Left ventricle myocardium inferior (tissue), 1 donor: ENCODE measurements at regions not wholly inside any gene's neighbourhood (a gene's known extent, or its start where the extent isn't known, plus 50 kb on each side); places are given as distances from the start of the nearest gene placed in this dataset.

ENCODE experiments used
- DNase-seq: peaks from one replicate; pipeline ENCODE4 v3.0.0-alpha.2; 2020
- H3K27ac ChIP-seq: fragments of 200-600 bp; replicated peaks from 2 replicates; pipeline ENCODE4 v1.8.0; 2021
- H3K27me3 ChIP-seq: fragments of 200-600 bp; 2 replicates; pipeline ENCODE4 v1.8.0; 2021; ENCODE audit warnings: low read depth
- H3K36me3 ChIP-seq: fragments of 200-600 bp; 2 replicates; pipeline ENCODE4 v1.8.0; 2021
- H3K4me1 ChIP-seq: fragments of 200-600 bp; 2 replicates; pipeline ENCODE4 v1.8.0; 2021
- H3K4me3 ChIP-seq: fragments of 200-600 bp; 2 replicates; pipeline ENCODE4 v1.8.0; 2021; ENCODE audit warnings: mild to moderate bottlenecking, moderate library complexity
- H3K9me3 ChIP-seq: fragments of 200-600 bp; replicated peaks from 2 replicates; pipeline ENCODE4 v1.8.0; 2021
- CTCF ChIP-seq: fragments of 200-600 bp; IDR thresholded peaks from 2 replicates; pipeline ENCODE4 v1.8.0; 2021; ENCODE audit warnings: antibody characterized with exemption, mild to moderate bottlenecking, borderline replicate concordance
- intact Hi-C: fragments of 100-400 bp; cut with micrococcal nuclease; formaldehyde crosslinking; loops from one replicate; pipeline ENCODE4 v1.11.0; 2022
- donor health status: DM: no; HTN: yes; CAD: no; lungs with severe emphysema.

- Histone ChIP-seq H3K27me3 (no peaks in the 10 kb centered on the region), H3K9me3 (peaks cover 7% of the 10 kb centered on the region)
Observed at GRCh38 chr5:163826201-163826600, 320.8 kb downstream of the MAT2B start.

GRCh38 chr5:163832155-163832554, 326.7 kb downstream of the MAT2B start:
- Histone ChIP-seq H3K9me3 (peaks cover 3% of the 10 kb centered on the region), H3K27ac (no peak overlapping the region), H3K36me3 (no peaks in the 10 kb centered on the region), H3K4me1 (no peaks in the 10 kb centered on the region), H3K4me3 (no peak overlapping the region), H3K27me3 (no peaks in the 10 kb centered on the region)
- intact Hi-C loops, result loop anchor here (10.0 kb wide), 1 partner anchor 1513 kb away; no protein-coding TSS in a partner anchor
- no peak for TF ChIP-seq CTCF
- no peak for DNase-seq

More at GRCh38 chr5:163826201-163826600, 320.8 kb downstream of the MAT2B start:
- H3K27ac ChIP-seq, result no peak overlapping the region
- no peaks in the 10 kb centered on the region for H3K36me3 ChIP-seq
- TF ChIP-seq CTCF, result no peak
- intact Hi-C loops, result no loop called here
- H3K4me3 ChIP-seq, result no peak overlapping the region
- DNase-seq, result no peak
- no peaks in the 10 kb centered on the region for H3K4me1 ChIP-seq

GRCh38 chr5:163838738-163839137, 333.3 kb downstream of the MAT2B start:
- intact Hi-C loops, result loop anchor here (10.0 kb wide), 1 partner anchor 1506 kb away; no protein-coding TSS in a partner anchor
- DNase-seq, result no peak
- H3K27me3 ChIP-seq, result no peaks in the 10 kb centered on the region
- H3K4me1 ChIP-seq, result no peaks in the 10 kb centered on the region
- no peaks in the 10 kb centered on the region for H3K36me3 ChIP-seq
- H3K9me3 ChIP-seq, result no peaks in the 10 kb centered on the region
- H3K27ac ChIP-seq, result no peak overlapping the region
- no peak for TF ChIP-seq CTCF
- no peak overlapping the region for H3K4me3 ChIP-seq

- no peak for TF ChIP-seq CTCF
- Histone ChIP-seq H3K9me3 (peaks cover 23% of the 10 kb centered on the region), H3K27ac (no peak overlapping the region), H3K27me3 (no peaks in the 10 kb centered on the region), H3K4me3 (no peak overlapping the region), H3K4me1 (no peaks in the 10 kb centered on the region), H3K36me3 (no peaks in the 10 kb centered on the region)
- intact Hi-C loops, result no loop called here
- DNase-seq, result no peak
Observed at GRCh38 chr5:163846512-163846911, 341.1 kb downstream of the MAT2B start.

GRCh38 chr5:163855754-163856153, 350.3 kb downstream of the MAT2B start:
- Histone ChIP-seq H3K27ac (no peak overlapping the region), H3K27me3 (no peaks in the 10 kb centered on the region), H3K36me3 (no peaks in the 10 kb centered on the region), H3K9me3 (peaks cover 46% of the 10 kb centered on the region), H3K4me3 (no peak overlapping the region), H3K4me1 (no peaks in the 10 kb centered on the region)
- TF ChIP-seq CTCF, result no peak
- DNase-seq, result no peak
- intact Hi-C loops, result no loop called here
